GM19025 (cell line): ENCODE measurements at regions not wholly inside any gene's neighbourhood (a gene's known extent, or its start where the extent isn't known, plus 50 kb on each side); places are given as distances from the start of the nearest gene placed in this dataset.
"Not testable (repeated sequence)": the region's sequence is repeated elsewhere in the genome, so short reads cannot be mapped to it uniquely, and the experiment has no call there.

Experiments
- ATAC-seq: cut with Tn5 transposase; IDR thresholded peaks from one replicate; pipeline ENCODE4 v1.9.1; 2021; ENCODE audit warnings: mild to moderate bottlenecking, low read depth, moderate library complexity; ENCODE audit not compliant: unreplicated experiment

- ATAC-seq: no peak
Observed at GRCh38 chr2:185372188-185372587, 366.4 kb upstream of the FSIP2 start.

DNA sequence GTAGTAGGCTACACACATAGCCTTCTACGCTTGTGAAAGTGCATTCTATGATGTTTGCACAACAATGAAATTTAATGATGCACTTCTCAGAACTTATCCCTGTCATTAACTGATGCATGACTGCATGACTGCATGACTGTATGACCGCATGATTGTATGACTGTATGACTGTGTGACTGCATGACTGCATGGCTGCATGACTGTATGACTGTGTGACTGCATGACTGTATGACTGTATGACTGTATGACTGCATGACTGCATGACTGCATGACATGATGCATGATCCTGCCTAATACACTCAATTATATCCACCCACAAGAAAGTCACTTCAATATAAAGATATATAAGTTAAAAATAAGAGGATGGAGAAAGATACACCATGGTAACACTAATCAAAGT lies 365.4 kb upstream of the FSIP2 start:
- no peak for ATAC-seq

GRCh38 chr2:185374878-185375277 lies 363.7 kb upstream of the FSIP2 start:
- no peak for ATAC-seq

DNA sequence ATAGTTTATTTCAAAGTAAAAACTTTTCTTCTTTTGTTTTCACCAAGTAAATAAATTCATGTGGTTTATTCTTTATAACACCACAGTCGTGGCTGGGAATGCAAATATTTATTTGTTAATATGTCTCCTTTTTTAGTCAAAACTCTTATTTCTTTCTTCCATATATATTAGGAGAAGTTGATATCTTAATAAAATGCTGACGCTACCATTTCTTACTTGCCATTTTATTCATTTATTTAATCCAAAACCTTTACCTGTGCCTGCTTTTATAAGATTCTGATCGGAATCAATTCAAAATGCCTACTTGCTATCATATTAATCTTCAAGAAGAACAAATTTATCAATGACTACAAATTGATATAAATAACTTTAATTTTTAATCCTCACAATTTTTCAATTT lies 362.9 kb upstream of the FSIP2 start:
- no peak for ATAC-seq

DNA sequence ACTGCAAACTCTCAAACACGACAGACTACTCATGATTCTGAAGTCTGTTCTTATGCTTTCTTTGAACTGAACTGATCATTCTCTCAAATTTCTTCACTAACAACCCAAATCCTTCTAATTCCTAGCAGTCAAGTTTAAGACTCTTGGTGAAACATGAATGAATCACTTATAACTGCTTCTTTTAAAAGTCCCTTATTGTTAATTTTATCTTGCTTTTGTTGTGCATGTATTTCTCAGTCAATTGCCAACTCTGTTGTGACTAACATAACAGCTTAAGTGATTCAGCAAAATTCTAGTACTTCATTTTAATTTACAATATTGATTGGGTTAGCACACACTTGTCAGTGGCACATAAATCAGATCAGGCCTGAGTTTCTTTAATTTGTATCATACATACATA lies 357.0 kb upstream of the FSIP2 start:
- ATAC-seq: no peak

DNA sequence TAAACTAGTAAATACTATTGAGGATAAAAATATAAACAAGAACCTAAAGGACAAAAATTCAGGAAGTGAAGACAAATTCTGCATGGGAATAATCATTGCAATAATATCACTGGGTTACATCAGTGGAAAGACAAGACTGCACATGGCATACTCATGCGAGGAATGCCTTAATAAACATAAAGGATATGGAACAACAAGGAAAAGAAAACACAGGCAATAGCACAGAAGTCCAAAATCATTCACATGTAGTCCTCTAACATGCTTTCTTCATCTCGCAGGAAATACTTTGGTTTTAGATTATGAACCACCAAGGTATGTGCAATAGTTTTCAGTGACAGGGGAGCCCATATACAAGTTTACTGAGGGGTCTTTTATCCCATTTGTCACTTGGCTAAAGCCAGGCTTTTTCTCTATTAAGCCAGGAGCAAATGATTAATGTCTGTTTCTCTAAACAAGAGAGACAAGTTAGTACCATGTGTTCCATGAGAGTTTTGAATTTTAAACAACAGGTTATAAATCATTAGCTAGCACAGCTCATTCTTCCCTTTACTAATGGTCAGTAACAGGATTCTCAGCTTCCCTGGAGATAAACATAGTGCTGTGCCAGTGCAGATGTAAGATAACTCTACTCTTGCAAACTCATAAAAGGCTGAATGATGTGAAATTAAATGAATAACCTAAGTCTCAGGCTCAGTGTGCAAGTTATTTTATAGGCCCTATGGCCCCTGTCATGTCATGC lies 353.6 kb upstream of the FSIP2 start:
- ATAC-seq: no peak

DNA sequence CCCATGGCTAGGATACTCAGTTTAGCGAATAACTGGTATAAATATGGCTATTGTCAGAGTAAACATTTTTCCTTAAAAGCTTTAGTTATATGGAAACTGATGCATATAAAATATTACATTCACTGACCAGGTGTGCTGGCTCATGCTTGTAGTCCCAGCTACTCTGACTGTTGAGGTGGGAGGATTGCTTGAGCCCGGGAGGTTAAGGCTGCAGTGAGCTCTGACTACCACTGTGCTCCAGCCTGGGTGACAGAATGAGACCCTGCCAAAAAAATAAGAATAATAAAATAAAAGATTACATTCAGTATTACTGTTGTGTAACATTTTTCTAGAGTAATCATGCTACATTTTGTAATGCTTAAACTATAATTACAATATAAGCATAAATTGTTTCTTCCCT lies 350.4 kb upstream of the FSIP2 start:
- no peak for ATAC-seq

DNA sequence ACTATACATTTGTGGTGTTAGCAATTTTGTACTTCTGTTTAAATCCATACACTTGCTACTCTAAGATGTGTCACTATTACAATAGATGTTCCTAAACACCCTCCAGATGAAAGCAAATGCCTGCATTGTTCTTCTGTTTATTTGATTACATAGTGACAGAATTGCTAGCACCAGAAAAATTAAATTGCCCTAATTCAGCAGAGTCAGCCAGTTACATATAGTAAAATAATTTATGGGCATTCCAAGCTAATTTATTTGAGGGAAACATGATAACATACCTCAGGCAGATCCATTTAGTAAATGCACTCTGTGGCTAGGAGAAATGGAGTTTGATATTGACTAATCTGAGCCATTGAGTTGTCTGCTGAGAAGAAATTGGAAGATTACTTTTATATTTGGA lies 347.1 kb upstream of the FSIP2 start:
- no peak for ATAC-seq

GRCh38 chr2:185393091-185393490 lies 345.5 kb upstream of the FSIP2 start:
- ATAC-seq: no peak

DNA sequence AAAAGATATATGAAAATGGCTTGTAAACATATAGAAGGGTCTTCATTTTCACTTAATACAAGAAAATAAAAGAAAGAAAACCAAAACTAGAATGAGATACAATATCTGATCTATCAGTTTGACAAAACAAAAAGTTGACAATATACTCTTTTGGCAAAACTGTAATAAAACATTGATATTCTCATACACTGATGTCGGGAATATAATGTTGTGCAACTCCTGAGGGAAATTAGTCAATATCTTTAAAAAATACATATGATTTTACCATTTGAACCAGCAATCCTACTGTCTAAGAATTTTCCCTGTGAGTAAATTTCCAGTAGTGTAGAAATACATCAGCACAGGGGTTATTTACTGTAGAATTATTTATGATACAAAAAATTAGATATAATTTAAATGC lies 336.1 kb upstream of the FSIP2 start:
- ATAC-seq: no peak

DNA sequence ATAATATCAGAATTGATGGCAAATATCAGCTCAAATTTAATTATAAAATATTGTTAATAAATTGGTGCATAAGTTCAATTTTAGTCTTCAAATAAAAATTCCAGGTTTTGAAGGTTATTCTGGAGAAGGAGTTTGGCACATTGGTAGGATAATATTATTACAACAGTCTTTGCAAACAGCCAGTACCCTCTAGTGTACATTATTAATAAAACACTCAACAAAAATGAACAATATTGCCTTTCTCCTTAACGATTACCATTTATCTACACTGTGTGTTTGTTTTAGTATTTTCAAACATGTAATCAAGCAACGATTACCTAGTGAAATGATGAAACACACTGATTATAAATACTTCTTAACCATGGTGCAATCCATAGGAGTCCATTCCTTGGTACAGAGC lies 334.0 kb upstream of the FSIP2 start:
- no peak for ATAC-seq

- no peak for ATAC-seq
Observed at GRCh38 chr2:185417111-185417510, 321.5 kb upstream of the FSIP2 start.

- no peak for ATAC-seq
Observed at GRCh38 chr2:185417688-185418087, 320.9 kb upstream of the FSIP2 start.

GRCh38 chr2:185424958-185425629 lies 313.5 kb upstream of the FSIP2 start:
- ATAC-seq: not testable (repeated sequence)

DNA sequence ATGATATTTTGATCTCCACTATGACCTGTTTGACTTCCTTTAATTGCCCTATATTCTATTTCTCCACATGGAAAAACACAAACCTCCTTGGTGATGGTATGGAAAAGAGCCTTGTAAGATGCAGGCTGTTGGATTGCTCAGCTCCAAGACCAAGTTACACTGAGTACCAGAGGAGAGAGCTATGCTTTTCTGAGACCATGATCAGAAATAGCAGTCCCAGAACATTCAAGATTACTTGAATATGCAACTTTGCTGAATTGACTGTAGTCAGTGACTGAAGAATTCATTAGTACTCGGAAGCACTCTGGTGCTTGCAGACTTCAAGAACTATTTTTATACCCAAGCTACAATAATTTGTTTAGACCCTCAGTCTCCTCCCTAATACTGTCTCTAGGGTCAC lies 310.6 kb upstream of the FSIP2 start:
- no peak for ATAC-seq

DNA sequence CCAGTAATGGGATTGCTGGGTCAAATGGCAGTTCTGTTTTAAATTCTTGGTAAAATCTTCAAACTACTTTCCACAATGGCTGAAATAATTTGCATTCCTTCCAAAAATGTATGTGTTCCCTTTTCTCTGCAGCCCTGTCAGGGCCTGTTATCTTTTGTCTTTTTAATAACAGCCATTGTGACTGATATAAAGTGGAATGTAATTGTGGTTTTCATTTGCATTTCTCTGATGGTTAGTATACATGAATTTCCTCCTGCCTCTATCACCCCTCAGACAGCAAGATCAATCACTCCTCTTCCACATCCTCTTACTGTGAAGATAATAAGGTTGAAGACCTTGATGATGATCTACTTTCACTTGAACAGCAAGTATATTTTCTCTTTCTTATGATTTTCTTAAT lies 304.8 kb upstream of the FSIP2 start:
- ATAC-seq: no peak

GRCh38 chr2:185436787-185437372 lies 301.7 kb upstream of the FSIP2 start:
- ATAC-seq: no peak

- ATAC-seq: no peak
Observed at GRCh38 chr2:185441486-185442005, 297.1 kb upstream of the FSIP2 start.

DNA sequence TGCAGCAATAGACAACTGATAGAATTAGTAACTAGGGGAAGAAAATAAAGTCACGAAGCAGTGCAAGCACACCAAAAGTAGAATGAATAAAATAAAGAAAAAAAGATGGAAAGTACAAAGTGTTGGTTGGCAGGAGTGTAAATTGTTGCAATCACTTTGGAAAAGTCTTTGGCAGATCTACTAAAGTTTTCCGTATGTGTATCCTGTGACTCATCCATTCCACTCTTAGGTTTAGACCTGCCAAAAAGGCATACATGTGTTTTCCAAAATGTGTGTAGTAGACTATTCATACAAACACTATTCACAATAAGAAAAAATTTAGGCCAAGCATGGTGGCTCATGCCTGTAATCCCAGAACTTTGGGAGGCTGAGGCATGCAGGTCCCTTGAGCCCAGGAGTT lies 282.1 kb upstream of the FSIP2 start:
- no peak for ATAC-seq

GRCh38 chr2:185463481-185463880 lies 275.1 kb upstream of the FSIP2 start:
- no peak for ATAC-seq

DNA sequence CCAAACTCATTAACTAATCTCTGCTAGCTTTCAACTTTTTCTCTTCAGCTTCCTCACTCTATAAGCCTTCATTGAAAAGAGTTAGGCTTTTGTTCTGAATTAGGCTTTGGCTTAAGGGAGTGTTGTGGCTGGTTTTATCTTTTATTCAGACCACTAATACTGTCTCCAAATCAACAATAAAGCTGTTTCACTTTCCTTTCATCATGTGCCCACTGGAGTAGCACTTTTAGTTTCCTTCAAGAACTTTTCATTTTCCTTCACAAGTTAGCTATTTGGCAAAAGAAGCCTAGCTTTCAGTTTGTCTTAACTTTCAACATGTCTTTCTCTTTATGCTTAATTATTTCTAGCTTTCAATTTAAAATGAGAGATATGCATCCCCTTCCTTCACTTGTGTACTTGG lies 271.7 kb upstream of the FSIP2 start:
- ATAC-seq: no peak

- ATAC-seq: no peak
Observed at GRCh38 chr2:185471441-185471840, 267.2 kb upstream of the FSIP2 start.
